Spleen (tissue), 7 donors: ENCODE measurements at regions not wholly inside any gene's neighbourhood (a gene's known extent, or its start where the extent isn't known, plus 50 kb on each side); places are given as distances from the start of the nearest gene placed in this dataset.

Source experiments
- POLR2A ChIP-seq, 3 donors: fragments of 450-650 bp; IDR thresholded peaks; one replicate each; pipeline ENCODE4 v1.5.1; 2017; ENCODE audit warnings: antibody characterized with exemption in 3 of 3, mild to moderate bottlenecking in 1 of 3
- POLR2AphosphoS5 ChIP-seq, 3 donors: sonication (generic); formaldehyde crosslinking; IDR thresholded peaks; one replicate each; pipeline ENCODE4 v1.5.1; 2017; ENCODE audit warnings: antibody characterized with exemption in 3 of 3
- TF ChIP-seq, protein P1 (sequence below), 11 experiments: fragments of 200-600 bp in 7 of 11; fragments of 450-650 bp in 4 of 11; sonication (generic) in 4 of 11; IDR thresholded peaks in 8 of 11; conservative IDR thresholded peaks in 3 of 11; 1 replicate in 7 of 11; 2 replicates in 4 of 11; pipeline versions ENCODE4 v1.4.0 to v1.8.0; 2016 to 2021; ENCODE audit warnings: antibody characterized with exemption in 11 of 11, inconsistent platforms in 4 of 11, mild to moderate bottlenecking in 1 of 11
- donor health status: DM: no; HTN: no; CAD: no; lungs with moderate emphysema.
- donor health status: DM: no; HTN: no; CAD: no.
- donor health status: DM: no; HTN: no; CAD: no.

DNA sequence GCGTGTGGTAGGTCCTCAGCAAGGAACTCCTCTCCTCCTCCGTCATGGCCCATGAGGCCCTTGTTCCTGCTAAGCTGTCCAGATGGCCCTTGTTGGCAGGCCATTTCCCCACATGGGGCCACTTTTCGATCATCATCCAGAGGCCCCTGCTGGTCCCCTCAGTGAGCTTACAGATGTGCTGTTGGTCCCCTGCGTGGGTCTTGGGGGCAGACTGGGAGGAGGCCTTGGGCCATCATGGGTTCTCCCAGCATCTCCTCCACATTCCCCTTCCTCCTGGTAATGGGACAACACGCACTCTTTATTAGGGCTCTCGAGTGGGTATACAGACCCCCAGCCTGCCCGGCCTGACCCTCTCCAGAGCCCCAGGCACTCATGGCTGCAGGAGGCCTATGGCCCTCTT is 114.7 kb downstream of the BEGAIN start:
- no peak for TF ChIP-seq POLR2A (IDR thresholded peaks at IDR 0.05)
- TF ChIP-seq, protein P1, sequence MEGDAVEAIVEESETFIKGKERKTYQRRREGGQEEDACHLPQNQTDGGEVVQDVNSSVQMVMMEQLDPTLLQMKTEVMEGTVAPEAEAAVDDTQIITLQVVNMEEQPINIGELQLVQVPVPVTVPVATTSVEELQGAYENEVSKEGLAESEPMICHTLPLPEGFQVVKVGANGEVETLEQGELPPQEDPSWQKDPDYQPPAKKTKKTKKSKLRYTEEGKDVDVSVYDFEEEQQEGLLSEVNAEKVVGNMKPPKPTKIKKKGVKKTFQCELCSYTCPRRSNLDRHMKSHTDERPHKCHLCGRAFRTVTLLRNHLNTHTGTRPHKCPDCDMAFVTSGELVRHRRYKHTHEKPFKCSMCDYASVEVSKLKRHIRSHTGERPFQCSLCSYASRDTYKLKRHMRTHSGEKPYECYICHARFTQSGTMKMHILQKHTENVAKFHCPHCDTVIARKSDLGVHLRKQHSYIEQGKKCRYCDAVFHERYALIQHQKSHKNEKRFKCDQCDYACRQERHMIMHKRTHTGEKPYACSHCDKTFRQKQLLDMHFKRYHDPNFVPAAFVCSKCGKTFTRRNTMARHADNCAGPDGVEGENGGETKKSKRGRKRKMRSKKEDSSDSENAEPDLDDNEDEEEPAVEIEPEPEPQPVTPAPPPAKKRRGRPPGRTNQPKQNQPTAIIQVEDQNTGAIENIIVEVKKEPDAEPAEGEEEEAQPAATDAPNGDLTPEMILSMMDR (IDR thresholded peaks at IDR 0.05 in 8 of 11, conservative IDR thresholded peaks at IDR 0.05 in 3 of 11) = no peak
- TF ChIP-seq POLR2AphosphoS5 (IDR thresholded peaks at IDR 0.05) = no peak
